ENCODE measurements at regions not wholly inside any gene's neighbourhood (a gene's known extent, or its start where the extent isn't known, plus 50 kb on each side); places are given as distances from the start of the nearest gene placed in this dataset.

DNA sequence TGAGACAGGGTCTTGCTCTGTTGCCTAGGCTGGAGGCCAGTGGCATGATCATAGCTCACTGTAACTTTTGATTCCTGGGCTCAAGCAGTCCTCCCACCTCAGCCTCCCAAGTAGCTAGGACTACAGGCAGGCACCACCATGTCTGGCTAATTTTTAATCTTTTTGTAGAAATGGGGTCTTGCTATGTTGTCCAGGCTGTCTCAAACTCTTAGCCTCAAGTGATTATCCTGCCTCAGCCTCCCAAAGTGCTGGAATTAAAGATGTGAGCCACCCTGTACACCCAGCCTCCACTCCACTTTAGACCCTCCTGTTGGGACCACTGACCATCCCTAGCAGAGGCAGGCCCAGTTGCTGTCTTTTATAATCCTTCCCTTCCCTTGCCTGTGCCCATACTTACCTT lies 63.3 kb upstream of the OSBPL8 start:
- TF ChIP-seq, protein P1, sequence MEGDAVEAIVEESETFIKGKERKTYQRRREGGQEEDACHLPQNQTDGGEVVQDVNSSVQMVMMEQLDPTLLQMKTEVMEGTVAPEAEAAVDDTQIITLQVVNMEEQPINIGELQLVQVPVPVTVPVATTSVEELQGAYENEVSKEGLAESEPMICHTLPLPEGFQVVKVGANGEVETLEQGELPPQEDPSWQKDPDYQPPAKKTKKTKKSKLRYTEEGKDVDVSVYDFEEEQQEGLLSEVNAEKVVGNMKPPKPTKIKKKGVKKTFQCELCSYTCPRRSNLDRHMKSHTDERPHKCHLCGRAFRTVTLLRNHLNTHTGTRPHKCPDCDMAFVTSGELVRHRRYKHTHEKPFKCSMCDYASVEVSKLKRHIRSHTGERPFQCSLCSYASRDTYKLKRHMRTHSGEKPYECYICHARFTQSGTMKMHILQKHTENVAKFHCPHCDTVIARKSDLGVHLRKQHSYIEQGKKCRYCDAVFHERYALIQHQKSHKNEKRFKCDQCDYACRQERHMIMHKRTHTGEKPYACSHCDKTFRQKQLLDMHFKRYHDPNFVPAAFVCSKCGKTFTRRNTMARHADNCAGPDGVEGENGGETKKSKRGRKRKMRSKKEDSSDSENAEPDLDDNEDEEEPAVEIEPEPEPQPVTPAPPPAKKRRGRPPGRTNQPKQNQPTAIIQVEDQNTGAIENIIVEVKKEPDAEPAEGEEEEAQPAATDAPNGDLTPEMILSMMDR (IDR thresholded peaks at IDR 0.05) = no peak
- no peak for TF ChIP-seq POLR2A (IDR thresholded peaks at IDR 0.05)
- Histone ChIP-seq H3K27ac (no peak overlapping the region), H3K27me3 (no peaks in the 10 kb centered on the region), H3K4me3 (no peak overlapping the region), H3K4me1 (peaks cover 10% of the 10 kb centered on the region), H3K36me3 (replicated peaks in 1 of 2; ENCODE audit: insufficient read depth in 1 of 2, low read depth in 2 of 2) (no peaks in the 10 kb centered on the region), H3K9me3 (no peaks in the 10 kb centered on the region)
- DNase-seq (no peak), ATAC-seq (no peak)
- intact Hi-C loops (cut with DNase I) = no loop called here

DNA sequence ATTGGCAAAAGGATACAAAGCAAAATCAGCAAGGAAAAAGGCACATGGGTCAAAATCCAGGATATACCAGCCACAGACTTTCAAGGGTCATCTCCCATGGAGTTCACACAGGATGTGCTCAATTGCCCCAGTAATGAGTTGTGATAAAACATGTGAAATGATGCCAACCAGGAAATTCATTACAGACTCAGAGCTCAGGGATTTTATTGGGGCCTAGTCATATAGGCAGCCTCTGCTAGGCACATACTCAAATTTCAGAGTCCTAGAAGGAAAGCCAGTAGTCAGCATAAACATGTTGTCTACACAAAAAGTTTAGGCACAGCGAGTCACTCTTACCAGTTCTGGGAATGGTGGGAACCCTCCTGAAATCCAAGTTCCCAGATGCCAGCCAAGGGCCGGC lies 64.4 kb upstream of the OSBPL8 start:
- no peaks in the 10 kb centered on the region for H3K27me3 ChIP-seq
- intact Hi-C loops (cut with DNase I) = no loop called here
- WGBS, 2 donors = 85 to 91% methylated on average over 2 of the region's 2 CpGs
- no peak overlapping the region for H3K4me3 ChIP-seq
- no peak for ATAC-seq
- no peaks in the 10 kb centered on the region for H3K36me3 ChIP-seq (replicated peaks in 1 of 2; ENCODE audit: insufficient read depth in 1 of 2, low read depth in 2 of 2)
- no peak overlapping the region for H3K27ac ChIP-seq
- H3K9me3 ChIP-seq = no peaks in the 10 kb centered on the region
- no peak for TF ChIP-seq POLR2A (IDR thresholded peaks at IDR 0.05)
- TF ChIP-seq, protein P1 (IDR thresholded peaks at IDR 0.05) = no peak
- DNase-seq = no peak
- H3K4me1 ChIP-seq = peaks cover 10% of the 10 kb centered on the region

DNA sequence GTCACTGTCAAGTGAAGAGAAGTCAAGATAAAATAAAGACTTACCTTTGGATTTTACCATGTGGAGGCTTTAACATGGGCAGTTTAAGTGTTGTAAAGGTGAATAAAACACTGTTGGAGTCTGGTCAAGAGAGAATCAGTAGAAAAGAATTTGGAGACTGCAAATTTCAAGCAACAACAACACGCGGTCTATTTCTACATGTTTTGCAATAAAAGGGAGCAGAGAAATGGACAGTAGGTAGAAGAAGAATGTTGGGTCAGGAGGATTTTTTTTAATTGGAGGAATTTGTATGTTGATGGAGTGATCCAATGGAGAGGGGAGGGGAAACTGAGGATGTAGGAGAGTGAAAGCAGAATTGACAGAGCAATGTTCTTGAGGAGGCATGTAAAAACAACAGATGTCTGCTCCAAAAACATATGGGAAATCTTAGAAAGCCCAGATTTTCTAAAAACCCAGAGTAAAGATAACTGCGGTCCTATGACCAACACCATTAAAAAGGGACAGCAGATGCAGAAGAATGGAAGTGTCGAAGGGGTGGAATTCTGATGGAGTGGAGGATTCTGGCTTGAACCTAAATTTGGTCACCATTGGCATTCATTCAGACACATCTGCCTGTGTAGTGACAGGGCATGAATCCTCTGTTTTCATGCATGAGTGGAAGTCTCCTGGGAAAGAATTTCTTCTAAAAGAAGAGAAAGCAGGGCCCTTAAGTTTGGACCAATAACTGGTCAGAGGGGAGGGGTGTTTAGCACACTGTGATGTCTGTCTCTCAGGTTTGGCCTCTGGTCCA lies 68.0 kb upstream of the OSBPL8 start:
- Histone ChIP-seq H3K36me3 (replicated peaks in 1 of 2; ENCODE audit: insufficient read depth in 1 of 2, low read depth in 2 of 2) (no peaks in the 10 kb centered on the region), H3K27ac (no peak overlapping the region), H3K4me3 (no peak overlapping the region), H3K4me1 (no peaks in the 10 kb centered on the region), H3K27me3 (no peaks in the 10 kb centered on the region), H3K9me3 (no peaks in the 10 kb centered on the region)
- intact Hi-C loops (cut with DNase I) = no loop called here
- 91 to 99% methylated on average over 4 of the region's 4 CpGs for WGBS, 2 donors
- no peak for ATAC-seq
- DNase-seq = no peak
- TF ChIP-seq POLR2A (IDR thresholded peaks at IDR 0.05) = no peak
- TF ChIP-seq, protein P1 (IDR thresholded peaks at IDR 0.05) = no peak

DNA sequence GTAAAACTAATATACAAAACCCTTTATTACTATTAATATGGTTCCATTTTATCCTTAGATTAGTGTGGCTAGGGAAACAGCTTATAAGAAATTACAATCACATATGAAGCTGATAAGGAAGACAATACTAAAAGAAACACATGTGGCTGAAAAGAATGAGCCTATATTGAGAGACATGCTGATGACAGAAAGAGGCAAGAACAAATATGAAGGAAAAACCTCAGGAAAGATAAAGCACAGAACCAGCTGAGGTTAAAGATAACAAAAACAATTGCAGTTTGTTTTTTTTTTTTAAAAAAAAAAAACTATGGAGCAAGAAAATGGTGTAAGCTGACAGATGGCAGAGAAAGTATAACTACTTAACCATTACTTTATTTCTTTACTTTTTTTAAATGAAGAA lies 69.2 kb upstream of the OSBPL8 start:
- DNase-seq (no peak), ATAC-seq (no peak)
- H3K9me3 ChIP-seq = no peaks in the 10 kb centered on the region
- no peaks in the 10 kb centered on the region for H3K27me3 ChIP-seq
- no peaks in the 10 kb centered on the region for H3K4me1 ChIP-seq
- H3K36me3 ChIP-seq (replicated peaks in 1 of 2; ENCODE audit: insufficient read depth in 1 of 2, low read depth in 2 of 2) = no peaks in the 10 kb centered on the region
- TF ChIP-seq POLR2A (IDR thresholded peaks at IDR 0.05) = no peak
- TF ChIP-seq, protein P1 (IDR thresholded peaks at IDR 0.05) = no peak
- no peak overlapping the region for H3K27ac ChIP-seq
- intact Hi-C loops (cut with DNase I) = no loop called here
- no peak overlapping the region for H3K4me3 ChIP-seq

DNA sequence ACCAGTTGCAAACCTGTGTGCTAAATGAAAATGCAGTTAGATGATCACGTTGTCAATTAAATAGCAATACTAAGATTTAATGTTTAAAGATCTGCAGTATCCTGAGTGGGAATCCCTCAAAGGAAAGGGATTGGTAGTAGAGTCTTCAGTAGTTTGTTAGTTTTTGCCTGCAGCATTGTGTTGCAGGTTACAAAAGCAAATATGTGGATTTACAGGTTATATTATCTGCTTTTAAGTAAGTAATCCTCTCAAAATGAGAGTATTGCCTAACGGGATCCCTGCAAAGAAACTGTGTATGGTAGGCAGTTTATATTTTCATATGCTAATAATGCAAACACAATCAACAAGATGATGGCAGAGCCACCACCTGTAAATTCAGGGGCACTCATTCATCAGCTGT lies 72.2 kb upstream of the OSBPL8 start:
- H3K36me3 ChIP-seq (replicated peaks in 1 of 2; ENCODE audit: insufficient read depth in 1 of 2, low read depth in 2 of 2) = no peaks in the 10 kb centered on the region
- ATAC-seq (no peak), DNase-seq (no peak)
- intact Hi-C loops (cut with DNase I) = no loop called here
- TF ChIP-seq, protein P1 (IDR thresholded peaks at IDR 0.05) = no peak
- no peak for TF ChIP-seq POLR2A (IDR thresholded peaks at IDR 0.05)
- no peak overlapping the region for H3K27ac ChIP-seq
- 61% methylated on average over 2 of the region's 2 CpGs for WGBS, 2 donors
- no peak overlapping the region for H3K4me3 ChIP-seq
- H3K9me3 ChIP-seq = no peaks in the 10 kb centered on the region
- no peaks in the 10 kb centered on the region for H3K4me1 ChIP-seq
- no peaks in the 10 kb centered on the region for H3K27me3 ChIP-seq

Measured in body of pancreas (tissue), 4 donors.